Osteoblast (primary cell): ENCODE measurements at regions not wholly inside any gene's neighbourhood (a gene's known extent, or its start where the extent isn't known, plus 50 kb on each side); places are given as distances from the start of the nearest gene placed in this dataset.

ENCODE experiments used
- DNase-seq: peaks from one replicate; pipeline ENCODE4 v3.0.0; 2011; ENCODE audit warnings: low spot score, mixed read lengths; ENCODE audit not compliant: insufficient read length; ENCODE audit errors: missing footprints
- H2AFZ ChIP-seq: 2 replicates; pipeline ENCODE4 v1.6.0; 2011; ENCODE audit warnings: mild to moderate bottlenecking, low read length
- H3K27ac ChIP-seq: 2 replicates; pipeline ENCODE4 v1.5.1; 2011; ENCODE audit warnings: mild to moderate bottlenecking, low read depth, low read length, moderate library complexity
- H3K27me3 ChIP-seq: 2 replicates; pipeline ENCODE4 v1.6.0; 2012; ENCODE audit warnings: mild to moderate bottlenecking, control low read depth, inconsistent platforms, low read length, moderate library complexity; ENCODE audit not compliant: insufficient read depth
- H3K36me3 ChIP-seq: 2 replicates; pipeline ENCODE4 v1.5.1; 2011; ENCODE audit warnings: mild to moderate bottlenecking, low read length, control low read depth, moderate library complexity; ENCODE audit not compliant: insufficient read depth
- H3K4me1 ChIP-seq: 2 replicates; pipeline ENCODE4 v1.5.1; 2011; ENCODE audit warnings: mild to moderate bottlenecking, low read length, control low read depth, moderate library complexity; ENCODE audit not compliant: insufficient read depth
- H3K4me2 ChIP-seq: 2 replicates; pipeline ENCODE4 v1.6.0; 2011; ENCODE audit warnings: mild to moderate bottlenecking, low read length; ENCODE audit not compliant: insufficient read depth
- H3K4me3 ChIP-seq: fragments of 200-600 bp; sonication (generic); 3 replicates; pipeline ENCODE4 v1.5.1; 2012; ENCODE audit warnings: mild to moderate bottlenecking, low read length, inconsistent platforms; ENCODE audit not compliant: insufficient read depth
- H3K79me2 ChIP-seq: 2 replicates; pipeline ENCODE4 v1.6.0; 2012; ENCODE audit warnings: mild to moderate bottlenecking, low read length, control low read depth, inconsistent platforms; ENCODE audit not compliant: insufficient read depth
- H3K9me3 ChIP-seq: 2 replicates; pipeline ENCODE4 v1.5.1; 2011; ENCODE audit warnings: low read depth, low read length, control low read depth
- H4K20me1 ChIP-seq: 2 replicates; pipeline ENCODE4 v1.6.0; 2012; ENCODE audit warnings: mild to moderate bottlenecking, low read length, control low read depth; ENCODE audit not compliant: insufficient read depth
- TF ChIP-seq, protein P1 (sequence below): IDR thresholded peaks from 2 replicates; pipeline ENCODE4 v1.5.1; 2011; ENCODE audit warnings: mild to moderate bottlenecking, low read depth, low read length, moderate library complexity; ENCODE audit errors: extremely low read depth

DNA sequence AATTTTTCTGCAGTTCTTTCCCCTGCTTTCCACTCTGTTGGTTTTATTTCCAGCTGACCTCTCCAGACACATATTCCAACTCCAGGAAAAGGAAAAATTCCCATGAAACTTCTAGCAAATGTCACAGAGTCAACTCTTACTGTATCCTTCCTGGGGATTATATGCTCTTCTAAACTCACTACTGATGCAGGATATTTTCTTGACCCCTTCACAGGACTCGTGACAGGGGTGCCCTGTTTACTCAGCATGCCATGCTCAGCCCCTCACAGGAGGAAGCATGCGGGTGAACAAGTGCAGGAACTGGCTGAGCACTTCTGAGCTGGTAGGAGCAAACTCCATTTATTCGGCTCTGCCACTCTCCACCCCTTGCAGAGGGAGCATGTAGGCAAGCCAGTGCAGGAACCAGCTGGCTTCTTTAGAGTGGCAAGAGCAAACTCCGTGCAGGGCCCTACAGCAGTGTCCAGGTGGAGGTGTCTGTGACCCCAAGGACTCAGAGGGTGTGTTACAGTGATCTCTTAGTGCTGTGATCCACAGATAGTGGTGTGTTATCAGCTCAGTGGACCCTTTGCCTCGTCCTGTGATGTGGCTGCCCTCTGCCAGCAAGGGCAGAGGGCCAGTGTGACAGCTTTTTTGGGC lies 413.6 kb upstream of the GRM7 start:
- no peak overlapping the region for H3K4me3 ChIP-seq

DNA sequence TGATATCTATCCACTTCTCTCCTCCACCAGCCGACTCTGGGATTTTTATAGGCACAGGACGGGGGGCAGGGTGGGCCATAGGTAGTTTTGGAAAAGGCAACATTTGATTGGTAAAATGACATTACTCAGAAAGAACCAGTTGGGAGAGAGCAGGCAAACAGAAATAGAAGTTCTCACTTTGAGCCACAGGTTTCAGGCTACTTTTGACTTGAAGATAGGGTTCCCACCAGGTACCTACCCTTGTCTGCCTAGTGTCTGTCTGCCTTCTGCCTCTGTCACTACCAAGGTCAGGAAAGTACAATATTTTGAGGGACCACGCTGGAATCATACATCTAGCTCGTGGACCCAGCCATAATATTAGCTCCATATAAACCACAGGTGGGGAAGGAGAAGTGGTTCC lies 412.9 kb upstream of the GRM7 start:
- Histone ChIP-seq H3K79me2 (no peaks in the 10 kb centered on the region), H3K4me1 (no peaks in the 10 kb centered on the region), H3K9me3 (no peaks in the 10 kb centered on the region), H3K36me3 (no peaks in the 10 kb centered on the region), H3K4me2 (no peak overlapping the region), H3K4me3 (no peak overlapping the region), H3K27ac (no peak overlapping the region), H2AFZ (no peak overlapping the region), H3K27me3 (no peaks in the 10 kb centered on the region), H4K20me1 (no peaks in the 10 kb centered on the region)
- no peak for DNase-seq
- TF ChIP-seq, protein P1, sequence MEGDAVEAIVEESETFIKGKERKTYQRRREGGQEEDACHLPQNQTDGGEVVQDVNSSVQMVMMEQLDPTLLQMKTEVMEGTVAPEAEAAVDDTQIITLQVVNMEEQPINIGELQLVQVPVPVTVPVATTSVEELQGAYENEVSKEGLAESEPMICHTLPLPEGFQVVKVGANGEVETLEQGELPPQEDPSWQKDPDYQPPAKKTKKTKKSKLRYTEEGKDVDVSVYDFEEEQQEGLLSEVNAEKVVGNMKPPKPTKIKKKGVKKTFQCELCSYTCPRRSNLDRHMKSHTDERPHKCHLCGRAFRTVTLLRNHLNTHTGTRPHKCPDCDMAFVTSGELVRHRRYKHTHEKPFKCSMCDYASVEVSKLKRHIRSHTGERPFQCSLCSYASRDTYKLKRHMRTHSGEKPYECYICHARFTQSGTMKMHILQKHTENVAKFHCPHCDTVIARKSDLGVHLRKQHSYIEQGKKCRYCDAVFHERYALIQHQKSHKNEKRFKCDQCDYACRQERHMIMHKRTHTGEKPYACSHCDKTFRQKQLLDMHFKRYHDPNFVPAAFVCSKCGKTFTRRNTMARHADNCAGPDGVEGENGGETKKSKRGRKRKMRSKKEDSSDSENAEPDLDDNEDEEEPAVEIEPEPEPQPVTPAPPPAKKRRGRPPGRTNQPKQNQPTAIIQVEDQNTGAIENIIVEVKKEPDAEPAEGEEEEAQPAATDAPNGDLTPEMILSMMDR: no peak

More for the DNA sequence above, 413.6 kb upstream of the GRM7 start:
- no peaks in the 10 kb centered on the region for H3K9me3 ChIP-seq
- no peak overlapping the region for H3K4me2 ChIP-seq
- no peak for DNase-seq
- H3K27me3 ChIP-seq: no peaks in the 10 kb centered on the region
- H4K20me1 ChIP-seq: no peaks in the 10 kb centered on the region
- TF ChIP-seq, protein P1: no peak
- no peaks in the 10 kb centered on the region for H3K4me1 ChIP-seq
- no peak overlapping the region for H2AFZ ChIP-seq
- no peaks in the 10 kb centered on the region for H3K36me3 ChIP-seq
- H3K79me2 ChIP-seq: no peaks in the 10 kb centered on the region
- H3K27ac ChIP-seq: no peak overlapping the region

DNA sequence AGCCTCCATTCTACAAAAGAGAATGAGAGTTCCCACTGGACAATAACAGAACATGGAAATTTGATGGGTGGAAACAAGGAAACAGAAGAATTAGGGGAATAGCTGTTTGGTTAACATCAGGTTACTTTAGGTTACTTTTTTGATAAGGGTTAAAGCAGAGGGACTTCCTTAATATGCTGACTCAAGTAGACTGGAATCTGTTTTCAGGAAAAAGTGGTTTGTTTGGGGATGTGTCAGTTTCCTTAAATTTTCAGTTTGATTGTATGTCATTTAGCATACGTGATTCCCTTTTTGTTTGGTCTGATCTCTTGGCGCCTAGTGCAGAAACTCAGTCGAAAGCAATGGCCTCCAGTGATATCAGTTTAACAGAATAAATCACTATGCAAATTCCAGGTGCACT lies 411.8 kb upstream of the GRM7 start:
- no peaks in the 10 kb centered on the region for H3K4me1 ChIP-seq
- H3K27me3 ChIP-seq: no peaks in the 10 kb centered on the region
- H2AFZ ChIP-seq: no peak overlapping the region
- H3K4me3 ChIP-seq: no peak overlapping the region
- TF ChIP-seq, protein P1: no peak
- H3K36me3 ChIP-seq: no peaks in the 10 kb centered on the region
- no peak overlapping the region for H3K27ac ChIP-seq
- no peaks in the 10 kb centered on the region for H3K79me2 ChIP-seq
- H3K9me3 ChIP-seq: no peaks in the 10 kb centered on the region
- no peaks in the 10 kb centered on the region for H4K20me1 ChIP-seq
- no peak overlapping the region for H3K4me2 ChIP-seq
- no peak for DNase-seq

DNA sequence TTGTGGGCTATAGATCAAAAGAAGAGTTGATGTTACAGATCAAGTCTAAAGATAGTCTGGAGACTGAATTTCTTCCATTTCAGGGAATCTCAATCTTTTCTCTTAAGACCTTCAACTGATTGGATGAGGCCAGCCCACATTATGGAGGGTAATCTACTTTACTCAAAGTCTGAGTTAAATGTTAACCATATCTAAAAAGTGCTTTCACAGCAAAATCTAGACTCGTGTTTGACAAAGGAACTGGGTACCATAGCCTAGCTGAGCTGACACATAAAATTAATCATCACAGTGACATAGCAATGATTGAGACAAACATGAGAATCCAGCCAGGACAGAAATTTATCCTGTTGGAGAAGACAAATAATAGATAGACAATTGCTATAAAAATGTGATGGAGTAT lies 407.9 kb upstream of the GRM7 start:
- H3K4me2 ChIP-seq: no peak overlapping the region
- no peaks in the 10 kb centered on the region for H3K36me3 ChIP-seq
- no peak overlapping the region for H3K27ac ChIP-seq
- TF ChIP-seq, protein P1: no peak
- H3K4me1 ChIP-seq: no peaks in the 10 kb centered on the region
- H3K4me3 ChIP-seq: no peak overlapping the region
- no peak for DNase-seq
- no peak overlapping the region for H2AFZ ChIP-seq
- H4K20me1 ChIP-seq: no peaks in the 10 kb centered on the region
- no peaks in the 10 kb centered on the region for H3K79me2 ChIP-seq
- no peaks in the 10 kb centered on the region for H3K27me3 ChIP-seq
- no peaks in the 10 kb centered on the region for H3K9me3 ChIP-seq
